ENCODE measurements at regions not wholly inside any gene's neighbourhood (a gene's known extent, or its start where the extent isn't known, plus 50 kb on each side); places are given as distances from the start of the nearest gene placed in this dataset.
"Not testable (repeated sequence)": the region's sequence is repeated elsewhere in the genome, so short reads cannot be mapped to it uniquely, and the experiment has no call there.

- DNase-seq (ENCODE audit: low spot score): peak; percentile 78
- in situ Hi-C loops (cut with HindIII; ENCODE audit: low sequenced_read_pairs): no loop called here
Observed at GRCh38 chr6:27693766-27694546, 218.2 kb downstream of the OR2B2 start.

GRCh38 chr6:27692133-27692532, 219.2 kb upstream of the ZNF184 start:
- in situ Hi-C loops (cut with HindIII; ENCODE audit: low sequenced_read_pairs): not testable (repeated sequence)

GRCh38 chr6:27688014-27688586, 215.2 kb upstream of the ZNF184 start:
- peak; percentile 95 for DNase-seq (ENCODE audit: low spot score)

More at GRCh38 chr6:27692133-27692532, 219.2 kb upstream of the ZNF184 start:
- not testable (repeated sequence) for DNase-seq (ENCODE audit: low spot score)

GRCh38 chr6:27687154-27688013, 214.5 kb upstream of the ZNF184 start:
- in situ Hi-C loops (cut with HindIII; ENCODE audit: low sequenced_read_pairs): no loop called here
- DNase-seq (ENCODE audit: low spot score): peak; percentile 91

More at GRCh38 chr6:27688014-27688586, 215.2 kb upstream of the ZNF184 start:
- in situ Hi-C loops (cut with HindIII; ENCODE audit: low sequenced_read_pairs): no loop called here

GRCh38 chr6:27685279-27685678, 212.4 kb upstream of the ZNF184 start:
- in situ Hi-C loops (cut with HindIII; ENCODE audit: low sequenced_read_pairs): no loop called here
- no peak for DNase-seq (ENCODE audit: low spot score)

- DNase-seq (ENCODE audit: low spot score): peak; percentile 76
- in situ Hi-C loops (cut with HindIII; ENCODE audit: low sequenced_read_pairs): no loop called here
Observed at GRCh38 chr6:27684264-27685211, 211.6 kb upstream of the ZNF184 start.

GRCh38 chr6:27679964-27680694, 207.2 kb upstream of the ZNF184 start:
- no peak for DNase-seq (ENCODE audit: low spot score)
- in situ Hi-C loops (cut with HindIII; ENCODE audit: low sequenced_read_pairs): no loop called here

- in situ Hi-C loops (cut with HindIII; ENCODE audit: low sequenced_read_pairs): no loop called here
- DNase-seq (ENCODE audit: low spot score): no peak
Observed at GRCh38 chr6:27679308-27679963, 206.5 kb upstream of the ZNF184 start.

- no peak for DNase-seq (ENCODE audit: low spot score)
- in situ Hi-C loops (cut with HindIII; ENCODE audit: low sequenced_read_pairs): no loop called here
Observed at GRCh38 chr6:27678469-27678868, 205.6 kb upstream of the ZNF184 start.

GRCh38 chr6:27674882-27675281, 202.0 kb upstream of the ZNF184 start:
- no peak for DNase-seq (ENCODE audit: low spot score)
- in situ Hi-C loops (cut with HindIII; ENCODE audit: low sequenced_read_pairs): no loop called here

GRCh38 chr6:27672113-27672799, 199.4 kb upstream of the ZNF184 start:
- in situ Hi-C loops (cut with HindIII; ENCODE audit: low sequenced_read_pairs): no loop called here
- peak; percentile 70 for DNase-seq (ENCODE audit: low spot score)

- peak; percentile 36 for DNase-seq (ENCODE audit: low spot score)
- in situ Hi-C loops (cut with HindIII; ENCODE audit: low sequenced_read_pairs): no loop called here
Observed at GRCh38 chr6:27669624-27670301, 196.9 kb upstream of the ZNF184 start.

GRCh38 chr6:27669295-27669623, 196.4 kb upstream of the ZNF184 start:
- in situ Hi-C loops (cut with HindIII; ENCODE audit: low sequenced_read_pairs): no loop called here
- DNase-seq (ENCODE audit: low spot score): peak; percentile 37

GRCh38 chr6:27668442-27669294, 195.8 kb upstream of the ZNF184 start:
- in situ Hi-C loops (cut with HindIII; ENCODE audit: low sequenced_read_pairs): no loop called here

GRCh38 chr6:27667657-27668441, 194.9 kb upstream of the ZNF184 start:
- DNase-seq (ENCODE audit: low spot score): no peak
- in situ Hi-C loops (cut with HindIII; ENCODE audit: low sequenced_read_pairs): no loop called here

More at GRCh38 chr6:27668442-27669294, 195.8 kb upstream of the ZNF184 start:
- peak; percentile 56 for DNase-seq (ENCODE audit: low spot score)

All from G401 (cell line).